Esophagus muscularis mucosa (tissue), 4 donors: ENCODE measurements at regions not wholly inside any gene's neighbourhood (a gene's known extent, or its start where the extent isn't known, plus 50 kb on each side); places are given as distances from the start of the nearest gene placed in this dataset.
A peak's percentile ranks its signal among the peaks of the same experiment; 100 is the strongest.

Experiments used
- DNase-seq: peaks from one replicate; pipeline ENCODE4 v3.0.0-alpha.2; 2017; ENCODE audit errors: extremely low spot score
- H3K27ac ChIP-seq, 4 donors: fragments of 200-600 bp; sonication (generic); replicated peaks in 1 of 4; 1 replicate in 3 of 4; 2 replicates in 1 of 4; pipeline ENCODE4 v1.5.1; 2016 to 2019; ENCODE audit warnings: mild to moderate bottlenecking in 1 of 4
- H3K27me3 ChIP-seq, 4 donors: fragments of 200-600 bp; sonication (generic); one replicate each; pipeline versions ENCODE4 v1.5.1 to v1.6.0; 2016 to 2019
- H3K36me3 ChIP-seq, 4 donors: fragments of 200-600 bp; sonication (generic); one replicate each; pipeline ENCODE4 v1.5.1; 2016 to 2019
- H3K4me1 ChIP-seq, 4 donors: fragments of 200-600 bp; sonication (generic); one replicate each; pipeline ENCODE4 v1.5.1; 2016 to 2019
- H3K4me3 ChIP-seq, 4 donors: fragments of 200-600 bp; sonication (generic); 1 replicate in 2 of 4; 2 replicates in 2 of 4; pipeline ENCODE4 v1.5.1; 2016 to 2019; ENCODE audit warnings: mild to moderate bottlenecking in 4 of 4, moderate library complexity in 1 of 4
- H3K9me3 ChIP-seq, 4 donors: fragments of 200-600 bp; sonication (generic); 1 replicate in 3 of 4; 2 replicates in 1 of 4; pipeline ENCODE4 v1.5.1; 2016 to 2019
- EP300 ChIP-seq: sonication (generic); formaldehyde crosslinking; IDR thresholded peaks from one replicate; pipeline ENCODE4 v1.6.1; 2017; ENCODE audit warnings: antibody characterized with exemption
- POLR2A ChIP-seq: fragments of 450-650 bp; IDR thresholded peaks from one replicate; pipeline ENCODE4 v1.6.1; 2017; ENCODE audit warnings: antibody characterized with exemption, moderate library complexity, mild to moderate bottlenecking, low read depth
- POLR2AphosphoS5 ChIP-seq, 2 donors: sonication (generic); formaldehyde crosslinking; IDR thresholded peaks; one replicate each; pipeline ENCODE4 v1.6.1; 2017; ENCODE audit warnings: antibody characterized with exemption in 2 of 2
- WGBS: methylation state at CpG from one replicate; pipeline ENCODE4 v1.1.5; 2018; 5-methylcytosine and 5-hydroxymethylcytosine counted together
- intact Hi-C: fragments of 100-400 bp; cut with DNase I; formaldehyde crosslinking; loops from one replicate; pipeline ENCODE4 v1.15.1; 2023
- TF ChIP-seq, protein P1 (sequence below), 3 experiments: fragments of 200-600 bp in 2 of 3; fragments of 450-650 bp in 1 of 3; sonication (generic) in 2 of 3; IDR thresholded peaks; one replicate each; pipeline ENCODE4 v1.5.1; 2017 to 2019; ENCODE audit warnings: antibody characterized with exemption in 3 of 3, mild to moderate bottlenecking in 2 of 3, moderate library complexity in 1 of 3

- intact Hi-C loops: no loop called here
- Histone ChIP-seq H3K27ac (no peak overlapping the region), H3K27me3 (no peaks in the 10 kb centered on the region), H3K4me3 (no peak overlapping the region), H3K9me3 (no peaks in the 10 kb centered on the region), H3K4me1 (no peaks in the 10 kb centered on the region), H3K36me3 (no peaks in the 10 kb centered on the region)
- peak; percentile 50 for DNase-seq
- WGBS: 94% methylated on average over 2 of the region's 2 CpGs
- TF ChIP-seq, protein P1, sequence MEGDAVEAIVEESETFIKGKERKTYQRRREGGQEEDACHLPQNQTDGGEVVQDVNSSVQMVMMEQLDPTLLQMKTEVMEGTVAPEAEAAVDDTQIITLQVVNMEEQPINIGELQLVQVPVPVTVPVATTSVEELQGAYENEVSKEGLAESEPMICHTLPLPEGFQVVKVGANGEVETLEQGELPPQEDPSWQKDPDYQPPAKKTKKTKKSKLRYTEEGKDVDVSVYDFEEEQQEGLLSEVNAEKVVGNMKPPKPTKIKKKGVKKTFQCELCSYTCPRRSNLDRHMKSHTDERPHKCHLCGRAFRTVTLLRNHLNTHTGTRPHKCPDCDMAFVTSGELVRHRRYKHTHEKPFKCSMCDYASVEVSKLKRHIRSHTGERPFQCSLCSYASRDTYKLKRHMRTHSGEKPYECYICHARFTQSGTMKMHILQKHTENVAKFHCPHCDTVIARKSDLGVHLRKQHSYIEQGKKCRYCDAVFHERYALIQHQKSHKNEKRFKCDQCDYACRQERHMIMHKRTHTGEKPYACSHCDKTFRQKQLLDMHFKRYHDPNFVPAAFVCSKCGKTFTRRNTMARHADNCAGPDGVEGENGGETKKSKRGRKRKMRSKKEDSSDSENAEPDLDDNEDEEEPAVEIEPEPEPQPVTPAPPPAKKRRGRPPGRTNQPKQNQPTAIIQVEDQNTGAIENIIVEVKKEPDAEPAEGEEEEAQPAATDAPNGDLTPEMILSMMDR (IDR thresholded peaks at IDR 0.05): no peak
- no peak for TF ChIP-seq POLR2A
- no peak for TF ChIP-seq POLR2AphosphoS5 (IDR thresholded peaks at IDR 0.05)
- no peak for TF ChIP-seq EP300
Measured at GRCh38 chr5:124561451-124561850, 185.0 kb downstream of the ZNF608 start.

- no peak for DNase-seq
- H3K27ac ChIP-seq: no peak overlapping the region
- TF ChIP-seq POLR2AphosphoS5 (IDR thresholded peaks at IDR 0.05): no peak
- no peaks in the 10 kb centered on the region for H3K9me3 ChIP-seq
- H3K4me1 ChIP-seq: no peaks in the 10 kb centered on the region
- 85% methylated on average over 3 of the region's 3 CpGs for WGBS
- H3K27me3 ChIP-seq: no peaks in the 10 kb centered on the region
- H3K4me3 ChIP-seq: no peak overlapping the region
- intact Hi-C loops: no loop called here
- H3K36me3 ChIP-seq: no peaks in the 10 kb centered on the region
Measured at GRCh38 chr5:124560370-124560769, 186.1 kb downstream of the ZNF608 start.

- 95% methylated on average over 8 of the region's 8 CpGs for WGBS
- no peak overlapping the region for H3K4me3 ChIP-seq
- no peaks in the 10 kb centered on the region for H3K9me3 ChIP-seq
- no peaks in the 10 kb centered on the region for H3K36me3 ChIP-seq
- intact Hi-C loops: no loop called here
- TF ChIP-seq POLR2A (no peak), POLR2AphosphoS5 (IDR thresholded peaks at IDR 0.05) (no peak)
- H3K27ac ChIP-seq: no peak overlapping the region
- peak; percentile 82 for DNase-seq
- H3K4me1 ChIP-seq: no peaks in the 10 kb centered on the region
- H3K27me3 ChIP-seq: no peaks in the 10 kb centered on the region
Measured at GRCh38 chr5:124557761-124558160, 188.7 kb downstream of the ZNF608 start.

DNA sequence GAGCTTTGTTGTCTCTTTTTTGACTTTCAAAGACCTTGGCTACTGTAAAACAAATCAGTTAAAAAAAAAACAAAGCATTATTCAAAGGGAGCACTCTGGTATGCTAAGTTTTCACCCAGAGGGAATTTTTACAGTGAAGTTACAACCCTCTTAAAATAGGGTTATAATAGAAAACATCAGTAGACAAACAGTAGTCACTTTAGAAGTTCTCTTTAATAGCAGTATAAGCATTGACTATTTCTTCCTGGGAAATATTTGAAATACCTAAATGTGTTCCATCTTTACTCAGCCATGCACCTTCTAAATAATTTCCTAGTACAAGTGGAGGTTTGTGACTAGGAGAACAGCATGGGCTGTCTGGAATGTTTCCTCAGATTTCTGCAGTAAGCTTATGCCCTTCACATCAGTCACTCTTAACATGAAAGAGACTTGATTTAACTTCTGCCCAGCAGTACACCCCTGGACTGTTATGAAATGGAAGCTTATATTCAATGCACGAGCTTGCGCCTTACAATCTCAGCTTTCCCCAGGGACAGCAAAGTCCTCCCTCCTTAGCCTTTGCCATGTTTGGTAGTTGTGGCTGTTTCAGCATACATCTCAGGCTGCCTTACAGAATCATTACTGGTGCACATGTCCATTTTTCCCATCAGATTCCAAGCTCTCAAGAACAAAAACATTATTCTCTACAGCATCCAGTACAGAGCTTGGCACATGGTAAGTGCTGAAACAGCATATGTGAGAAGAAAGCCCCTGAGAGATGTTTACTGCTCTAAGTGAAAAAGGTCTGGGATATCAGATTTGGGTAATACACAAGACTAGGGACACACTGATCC lies 191.5 kb downstream of the ZNF608 start:
- Histone ChIP-seq H3K27me3 (no peaks in the 10 kb centered on the region), H3K4me3 (no peak overlapping the region), H3K36me3 (no peaks in the 10 kb centered on the region), H3K4me1 (no peaks in the 10 kb centered on the region), H3K9me3 (no peaks in the 10 kb centered on the region), H3K27ac (no peak overlapping the region)
- TF ChIP-seq POLR2AphosphoS5 (IDR thresholded peaks at IDR 0.05) (no peak), EP300 (no peak), POLR2A (no peak)
- TF ChIP-seq, protein P1 (IDR thresholded peaks at IDR 0.05): no peak
- intact Hi-C loops: no loop called here
- peak; percentile 37 for DNase-seq
- WGBS: 84% methylated on average over 2 of the region's 2 CpGs

DNA sequence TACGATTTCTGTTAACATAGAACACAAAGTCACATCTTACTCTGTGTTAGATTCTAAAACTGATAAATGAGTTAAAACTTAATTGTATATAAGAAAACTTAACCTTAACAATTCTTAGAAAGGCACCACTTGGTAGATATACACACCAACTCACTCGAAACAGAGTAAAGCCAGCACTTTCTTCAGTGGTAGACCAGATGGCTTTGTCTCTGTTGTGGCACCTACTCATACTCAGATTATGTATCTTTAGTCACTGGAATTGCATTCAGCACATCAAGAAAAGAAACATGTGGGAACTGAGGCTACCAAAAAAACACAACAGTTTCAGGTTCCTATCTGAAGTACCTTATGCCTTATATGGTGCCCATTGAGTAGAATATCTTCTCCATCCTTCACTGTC lies 192.5 kb downstream of the ZNF608 start:
- no peaks in the 10 kb centered on the region for H3K9me3 ChIP-seq
- no peak for TF ChIP-seq EP300
- no peak for TF ChIP-seq POLR2AphosphoS5 (IDR thresholded peaks at IDR 0.05)
- TF ChIP-seq, protein P1 (IDR thresholded peaks at IDR 0.05): no peak
- no peak for TF ChIP-seq POLR2A
- H3K4me3 ChIP-seq: no peak overlapping the region
- 97% methylated on average over 2 of the region's 2 CpGs for WGBS
- peak; percentile 31 for DNase-seq
- no peaks in the 10 kb centered on the region for H3K4me1 ChIP-seq
- intact Hi-C loops: no loop called here
- H3K27ac ChIP-seq: no peak overlapping the region
- no peaks in the 10 kb centered on the region for H3K27me3 ChIP-seq
- H3K36me3 ChIP-seq: no peaks in the 10 kb centered on the region
